ENCODE measurements at regions not wholly inside any gene's neighbourhood (a gene's known extent, or its start where the extent isn't known, plus 50 kb on each side); places are given as distances from the start of the nearest gene placed in this dataset.

GRCh38 chr13:97570442-97570841 is 136.5 kb downstream of the RAP2A start:
- TF ChIP-seq SIN3A (IDR thresholded peaks at IDR 0.05; ENCODE audit: borderline replicate concordance, insufficient read depth, low read length) = no peak
- no peak for TF ChIP-seq TAF1 (IDR thresholded peaks at IDR 0.05; ENCODE audit: borderline replicate concordance, insufficient read depth, low read length)
- no peak for TF ChIP-seq FOXP2 (optimal IDR thresholded peaks at IDR 0.05; ENCODE audit: borderline replicate concordance, extremely low read depth, extremely low read length, insufficient read depth)
- no peak for TF ChIP-seq POLR2AphosphoS5 (IDR thresholded peaks at IDR 0.05; ENCODE audit: low read depth, low read length)
- TF ChIP-seq REST (IDR thresholded peaks at IDR 0.05; ENCODE audit: insufficient read depth in 1 of 2, low read depth in 2 of 2, low read length in 2 of 2) = no peak

GRCh38 chr13:97573011-97573410 is 139.0 kb downstream of the RAP2A start:
- TF ChIP-seq REST (IDR thresholded peaks at IDR 0.05; ENCODE audit: insufficient read depth in 1 of 2, low read depth in 2 of 2, low read length in 2 of 2) = no peak
- no peak for TF ChIP-seq SIN3A (IDR thresholded peaks at IDR 0.05; ENCODE audit: borderline replicate concordance, insufficient read depth, low read length)
- no peak for TF ChIP-seq POLR2AphosphoS5 (IDR thresholded peaks at IDR 0.05; ENCODE audit: low read depth, low read length)
- TF ChIP-seq FOXP2 (optimal IDR thresholded peaks at IDR 0.05; ENCODE audit: borderline replicate concordance, extremely low read depth, extremely low read length, insufficient read depth) = no peak
- TF ChIP-seq TAF1 (IDR thresholded peaks at IDR 0.05; ENCODE audit: borderline replicate concordance, insufficient read depth, low read length) = no peak

GRCh38 chr13:97574926-97575325 is 141.0 kb downstream of the RAP2A start:
- TF ChIP-seq FOXP2 (optimal IDR thresholded peaks at IDR 0.05; ENCODE audit: borderline replicate concordance, extremely low read depth, extremely low read length, insufficient read depth) = no peak
- no peak for TF ChIP-seq POLR2AphosphoS5 (IDR thresholded peaks at IDR 0.05; ENCODE audit: low read depth, low read length)
- no peak for TF ChIP-seq TAF1 (IDR thresholded peaks at IDR 0.05; ENCODE audit: borderline replicate concordance, insufficient read depth, low read length)
- no peak for TF ChIP-seq SIN3A (IDR thresholded peaks at IDR 0.05; ENCODE audit: borderline replicate concordance, insufficient read depth, low read length)
- no peak for TF ChIP-seq REST (IDR thresholded peaks at IDR 0.05; ENCODE audit: insufficient read depth in 1 of 2, low read depth in 2 of 2, low read length in 2 of 2)

- TF ChIP-seq FOXP2 (optimal IDR thresholded peaks at IDR 0.05; ENCODE audit: borderline replicate concordance, extremely low read depth, extremely low read length, insufficient read depth) (no peak), TAF1 (IDR thresholded peaks at IDR 0.05; ENCODE audit: borderline replicate concordance, insufficient read depth, low read length) (no peak), POLR2AphosphoS5 (IDR thresholded peaks at IDR 0.05; ENCODE audit: low read depth, low read length) (no peak), SIN3A (IDR thresholded peaks at IDR 0.05; ENCODE audit: borderline replicate concordance, insufficient read depth, low read length) (no peak), REST (IDR thresholded peaks at IDR 0.05; ENCODE audit: insufficient read depth in 1 of 2, low read depth in 2 of 2, low read length in 2 of 2) (no peak)
These were observed 143.1 kb downstream of the RAP2A start for GRCh38 chr13:97577026-97577425.

GRCh38 chr13:97582170-97582569 is 148.2 kb downstream of the RAP2A start:
- TF ChIP-seq FOXP2 (optimal IDR thresholded peaks at IDR 0.05; ENCODE audit: borderline replicate concordance, extremely low read depth, extremely low read length, insufficient read depth) (no peak), TAF1 (IDR thresholded peaks at IDR 0.05; ENCODE audit: borderline replicate concordance, insufficient read depth, low read length) (no peak), POLR2AphosphoS5 (IDR thresholded peaks at IDR 0.05; ENCODE audit: low read depth, low read length) (no peak)

All from PFSK-1 (cell line).